ENCODE measurements at regions not wholly inside any gene's neighbourhood (a gene's known extent, or its start where the extent isn't known, plus 50 kb on each side); places are given as distances from the start of the nearest gene placed in this dataset.

- Mint-ChIP-seq H3K4me1 (peaks cover 2% of the 10 kb centered on the region), H3K27me3 (ENCODE audit: low read depth) (no peaks in the 10 kb centered on the region), H3K27ac (no peak overlapping the region), H3K9me3 (peaks cover 14% of the 10 kb centered on the region), H3K4me3 (no peak overlapping the region), H3K36me3 (no peaks in the 10 kb centered on the region)
- DNase-seq (ENCODE audit: low spot score in 2 of 2, unreplicated experiment in 2 of 2), result no peak
- TF ChIP-seq CTCF (IDR thresholded peaks at IDR 0.05; ENCODE audit: unreplicated experiment), result no peak
Observed at GRCh38 chr9:11709567-11709966, 983.6 kb upstream of the TYRP1 start.

- Mint-ChIP-seq H3K36me3 (no peaks in the 10 kb centered on the region), H3K27ac (no peak overlapping the region), H3K4me1 (no peaks in the 10 kb centered on the region), H3K9me3 (peaks cover 14% of the 10 kb centered on the region), H3K27me3 (ENCODE audit: low read depth) (no peaks in the 10 kb centered on the region), H3K4me3 (no peak overlapping the region)
- TF ChIP-seq CTCF (IDR thresholded peaks at IDR 0.05; ENCODE audit: unreplicated experiment), result no peak
- DNase-seq (ENCODE audit: low spot score in 2 of 2, unreplicated experiment in 2 of 2), result no peak
Observed at GRCh38 chr9:11713077-11713476, 980.1 kb upstream of the TYRP1 start.

GRCh38 chr9:11722957-11723356, 970.2 kb upstream of the TYRP1 start:
- peaks cover 15% of the 10 kb centered on the region for H3K9me3 Mint-ChIP-seq
- H3K4me3 Mint-ChIP-seq, result no peak overlapping the region
- no peaks in the 10 kb centered on the region for H3K27me3 Mint-ChIP-seq (ENCODE audit: low read depth)
- no peak for DNase-seq (ENCODE audit: low spot score in 2 of 2, unreplicated experiment in 2 of 2)
- TF ChIP-seq CTCF (IDR thresholded peaks at IDR 0.05; ENCODE audit: unreplicated experiment), result no peak
- H3K27ac Mint-ChIP-seq, result no peak overlapping the region
- H3K4me1 Mint-ChIP-seq, result no peaks in the 10 kb centered on the region
- H3K36me3 Mint-ChIP-seq, result no peaks in the 10 kb centered on the region

- Mint-ChIP-seq H3K4me1 (no peaks in the 10 kb centered on the region), H3K4me3 (no peak overlapping the region), H3K27me3 (ENCODE audit: low read depth) (no peaks in the 10 kb centered on the region), H3K36me3 (no peaks in the 10 kb centered on the region), H3K27ac (no peak overlapping the region), H3K9me3 (peaks cover 13% of the 10 kb centered on the region)
- no peak for TF ChIP-seq CTCF (IDR thresholded peaks at IDR 0.05; ENCODE audit: unreplicated experiment)
- DNase-seq (ENCODE audit: low spot score in 2 of 2, unreplicated experiment in 2 of 2), result no peak
Observed at GRCh38 chr9:11726659-11727058, 966.5 kb upstream of the TYRP1 start.

- no peak for TF ChIP-seq CTCF (IDR thresholded peaks at IDR 0.05; ENCODE audit: unreplicated experiment)
- Mint-ChIP-seq H3K4me1 (no peaks in the 10 kb centered on the region), H3K4me3 (no peak overlapping the region), H3K27ac (no peak overlapping the region), H3K27me3 (ENCODE audit: low read depth) (no peaks in the 10 kb centered on the region), H3K9me3 (peaks cover 51% of the 10 kb centered on the region), H3K36me3 (peaks cover 4% of the 10 kb centered on the region)
- DNase-seq (ENCODE audit: low spot score in 2 of 2, unreplicated experiment in 2 of 2), result no peak
Observed at GRCh38 chr9:11735391-11735790, 957.8 kb upstream of the TYRP1 start.

- no peak for DNase-seq (ENCODE audit: low spot score in 2 of 2, unreplicated experiment in 2 of 2)
- Mint-ChIP-seq H3K27me3 (ENCODE audit: low read depth) (no peaks in the 10 kb centered on the region), H3K27ac (no peak overlapping the region), H3K4me3 (no peak overlapping the region), H3K4me1 (peaks cover 3% of the 10 kb centered on the region), H3K36me3 (no peaks in the 10 kb centered on the region), H3K9me3 (peaks cover 10% of the 10 kb centered on the region)
- no peak for TF ChIP-seq CTCF (IDR thresholded peaks at IDR 0.05; ENCODE audit: unreplicated experiment)
Observed at GRCh38 chr9:11742471-11742870, 950.7 kb upstream of the TYRP1 start.
